ENCODE measurements at regions not wholly inside any gene's neighbourhood (a gene's known extent, or its start where the extent isn't known, plus 50 kb on each side); places are given as distances from the start of the nearest gene placed in this dataset.
"Not testable (repeated sequence)": the region's sequence is repeated elsewhere in the genome, so short reads cannot be mapped to it uniquely, and the experiment has no call there.

DNA sequence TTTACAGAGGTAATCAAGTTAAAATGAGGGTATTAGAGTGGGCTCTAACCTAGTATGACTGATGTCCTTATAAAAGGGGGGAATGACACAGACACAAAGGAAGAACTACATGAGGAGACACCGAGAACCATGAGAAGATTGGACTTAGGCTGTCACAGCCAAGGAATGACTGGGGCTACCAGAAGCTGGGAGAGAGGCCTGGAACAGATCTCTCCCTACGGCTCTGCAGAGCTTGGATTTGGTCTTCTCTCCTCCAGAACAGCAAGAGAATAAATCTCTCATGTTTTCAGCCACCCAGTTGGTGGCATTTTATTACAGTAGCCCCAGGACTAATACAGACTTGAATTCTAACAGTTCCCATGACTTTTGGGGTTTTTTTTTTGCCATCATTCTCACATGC is 110.8 kb downstream of the PSMG1 start:
- H3K36me3 ChIP-seq (ENCODE audit: insufficient read depth, low read length): no peaks in the 10 kb centered on the region
- H4K20me1 ChIP-seq (ENCODE audit: insufficient read depth, low read length): no peaks in the 10 kb centered on the region
- H3K79me2 ChIP-seq (ENCODE audit: insufficient read depth, low read length): no peaks in the 10 kb centered on the region
- peaks cover 4% of the 10 kb centered on the region for H3K27me3 ChIP-seq (ENCODE audit: insufficient read depth, low read length)
- H3K4me1 ChIP-seq (ENCODE audit: insufficient read depth, low read length): peaks cover 5% of the 10 kb centered on the region
- H3K4me3 ChIP-seq (ENCODE audit: insufficient read depth, low read length): no peak overlapping the region
- no peak overlapping the region for H3K27ac ChIP-seq (ENCODE audit: low read depth, low read length)
- DNase-seq (ENCODE audit: insufficient read length, low spot score, missing footprints): no peak
- peaks cover 1% of the 10 kb centered on the region for H3K9me3 ChIP-seq (ENCODE audit: low read depth, low read length)
- no peak overlapping the region for H3K4me2 ChIP-seq (ENCODE audit: insufficient read depth, low read length)
- H2AFZ ChIP-seq (ENCODE audit: low read length): no peak overlapping the region
- TF ChIP-seq, protein P1, sequence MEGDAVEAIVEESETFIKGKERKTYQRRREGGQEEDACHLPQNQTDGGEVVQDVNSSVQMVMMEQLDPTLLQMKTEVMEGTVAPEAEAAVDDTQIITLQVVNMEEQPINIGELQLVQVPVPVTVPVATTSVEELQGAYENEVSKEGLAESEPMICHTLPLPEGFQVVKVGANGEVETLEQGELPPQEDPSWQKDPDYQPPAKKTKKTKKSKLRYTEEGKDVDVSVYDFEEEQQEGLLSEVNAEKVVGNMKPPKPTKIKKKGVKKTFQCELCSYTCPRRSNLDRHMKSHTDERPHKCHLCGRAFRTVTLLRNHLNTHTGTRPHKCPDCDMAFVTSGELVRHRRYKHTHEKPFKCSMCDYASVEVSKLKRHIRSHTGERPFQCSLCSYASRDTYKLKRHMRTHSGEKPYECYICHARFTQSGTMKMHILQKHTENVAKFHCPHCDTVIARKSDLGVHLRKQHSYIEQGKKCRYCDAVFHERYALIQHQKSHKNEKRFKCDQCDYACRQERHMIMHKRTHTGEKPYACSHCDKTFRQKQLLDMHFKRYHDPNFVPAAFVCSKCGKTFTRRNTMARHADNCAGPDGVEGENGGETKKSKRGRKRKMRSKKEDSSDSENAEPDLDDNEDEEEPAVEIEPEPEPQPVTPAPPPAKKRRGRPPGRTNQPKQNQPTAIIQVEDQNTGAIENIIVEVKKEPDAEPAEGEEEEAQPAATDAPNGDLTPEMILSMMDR (IDR thresholded peaks at IDR 0.05; ENCODE audit: extremely low read depth, low read depth, low read length): no peak

- no peak for DNase-seq (ENCODE audit: insufficient read length, low spot score, missing footprints)
- Histone ChIP-seq H2AFZ (ENCODE audit: low read length) (no peak overlapping the region), H3K4me1 (ENCODE audit: insufficient read depth, low read length) (peaks cover 5% of the 10 kb centered on the region), H3K4me2 (ENCODE audit: insufficient read depth, low read length) (no peak overlapping the region), H3K36me3 (ENCODE audit: insufficient read depth, low read length) (no peaks in the 10 kb centered on the region), H3K27ac (ENCODE audit: low read depth, low read length) (no peak overlapping the region), H3K79me2 (ENCODE audit: insufficient read depth, low read length) (no peaks in the 10 kb centered on the region), H3K9me3 (ENCODE audit: low read depth, low read length) (peaks cover 1% of the 10 kb centered on the region), H3K27me3 (ENCODE audit: insufficient read depth, low read length) (peaks cover 2% of the 10 kb centered on the region), H3K4me3 (ENCODE audit: insufficient read depth, low read length) (no peak overlapping the region), H4K20me1 (ENCODE audit: insufficient read depth, low read length) (no peaks in the 10 kb centered on the region)
- TF ChIP-seq, protein P1 (IDR thresholded peaks at IDR 0.05; ENCODE audit: extremely low read depth, low read depth, low read length): no peak
Measured at GRCh38 chr21:39071623-39072214, 111.5 kb downstream of the PSMG1 start.

GRCh38 chr21:39069856-39070255 is 113.4 kb downstream of the PSMG1 start:
- DNase-seq (ENCODE audit: insufficient read length, low spot score, missing footprints); H3K9me3 ChIP-seq (ENCODE audit: low read depth, low read length); H3K27ac ChIP-seq (ENCODE audit: low read depth, low read length); H3K36me3 ChIP-seq (ENCODE audit: insufficient read depth, low read length); H3K4me3 ChIP-seq (ENCODE audit: insufficient read depth, low read length); H3K4me2 ChIP-seq (ENCODE audit: insufficient read depth, low read length); H2AFZ ChIP-seq (ENCODE audit: low read length); H4K20me1 ChIP-seq (ENCODE audit: insufficient read depth, low read length); H3K79me2 ChIP-seq (ENCODE audit: insufficient read depth, low read length); H3K27me3 ChIP-seq (ENCODE audit: insufficient read depth, low read length); H3K4me1 ChIP-seq (ENCODE audit: insufficient read depth, low read length): not testable (repeated sequence)

- Histone ChIP-seq H3K79me2 (ENCODE audit: insufficient read depth, low read length) (no peaks in the 10 kb centered on the region), H3K27ac (ENCODE audit: low read depth, low read length) (no peak overlapping the region), H3K4me3 (ENCODE audit: insufficient read depth, low read length) (no peak overlapping the region), H4K20me1 (ENCODE audit: insufficient read depth, low read length) (no peaks in the 10 kb centered on the region), H3K36me3 (ENCODE audit: insufficient read depth, low read length) (no peaks in the 10 kb centered on the region), H3K27me3 (ENCODE audit: insufficient read depth, low read length) (no peaks in the 10 kb centered on the region), H3K4me2 (ENCODE audit: insufficient read depth, low read length) (no peak overlapping the region), H3K9me3 (ENCODE audit: low read depth, low read length) (peaks cover 3% of the 10 kb centered on the region), H2AFZ (ENCODE audit: low read length) (no peak overlapping the region), H3K4me1 (ENCODE audit: insufficient read depth, low read length) (peaks cover 5% of the 10 kb centered on the region)
- DNase-seq (ENCODE audit: insufficient read length, low spot score, missing footprints): no peak
- TF ChIP-seq, protein P1 (IDR thresholded peaks at IDR 0.05; ENCODE audit: extremely low read depth, low read depth, low read length): no peak
Measured at GRCh38 chr21:39066829-39067780, 116.1 kb downstream of the PSMG1 start.
